ENCODE measurements at regions not wholly inside any gene's neighbourhood (a gene's known extent, or its start where the extent isn't known, plus 50 kb on each side); places are given as distances from the start of the nearest gene placed in this dataset.
"Not testable (repeated sequence)": the region's sequence is repeated elsewhere in the genome, so short reads cannot be mapped to it uniquely, and the experiment has no call there.

- no peak for DNase-seq
Observed at GRCh38 chr12:128111333-128111732, 155.6 kb upstream of the TMEM132C start.

DNA sequence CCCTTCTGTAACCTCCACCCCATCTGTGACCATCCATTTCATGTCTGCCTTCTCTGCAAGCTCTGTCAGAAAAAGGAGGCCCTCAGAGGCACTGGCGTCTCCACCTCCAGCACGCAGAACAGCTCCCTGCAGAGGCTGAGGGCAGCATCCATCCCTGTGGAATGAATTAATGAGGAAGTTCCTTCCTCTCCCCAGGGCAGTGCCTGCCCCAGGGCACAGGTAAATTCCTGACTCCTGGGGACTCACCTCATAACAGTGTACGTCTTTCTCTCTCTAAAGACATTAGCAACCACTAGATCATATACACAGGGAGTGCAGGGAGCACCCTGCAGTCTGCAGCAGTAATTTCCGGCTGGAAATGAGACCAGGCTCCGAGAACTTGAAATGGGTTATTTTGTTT lies 155.0 kb upstream of the TMEM132C start:
- DNase-seq, result no peak

DNA sequence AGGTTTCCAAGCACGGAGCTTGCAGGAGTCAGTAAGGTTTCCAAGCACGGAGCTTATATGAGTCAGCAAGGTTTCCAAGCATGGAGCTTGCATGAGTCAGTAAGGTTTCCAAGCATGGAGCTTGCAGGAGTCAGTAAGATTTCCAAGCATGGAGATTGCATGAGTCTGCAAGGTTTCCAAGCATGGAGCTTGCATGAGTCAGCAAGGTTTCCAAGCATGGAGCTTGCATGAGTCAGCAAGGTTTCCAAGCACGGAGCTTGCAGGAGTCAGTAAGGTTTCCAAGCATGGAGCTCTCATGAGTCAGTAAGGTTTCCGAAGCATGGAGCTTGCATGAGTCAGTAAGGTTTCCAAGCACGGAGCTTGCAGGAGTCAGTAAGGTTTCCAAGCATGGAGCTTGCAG lies 153.7 kb upstream of the TMEM132C start:
- not testable (repeated sequence) for DNase-seq

- DNase-seq, result no peak
Observed at GRCh38 chr12:128114485-128114884, 152.5 kb upstream of the TMEM132C start.

DNA sequence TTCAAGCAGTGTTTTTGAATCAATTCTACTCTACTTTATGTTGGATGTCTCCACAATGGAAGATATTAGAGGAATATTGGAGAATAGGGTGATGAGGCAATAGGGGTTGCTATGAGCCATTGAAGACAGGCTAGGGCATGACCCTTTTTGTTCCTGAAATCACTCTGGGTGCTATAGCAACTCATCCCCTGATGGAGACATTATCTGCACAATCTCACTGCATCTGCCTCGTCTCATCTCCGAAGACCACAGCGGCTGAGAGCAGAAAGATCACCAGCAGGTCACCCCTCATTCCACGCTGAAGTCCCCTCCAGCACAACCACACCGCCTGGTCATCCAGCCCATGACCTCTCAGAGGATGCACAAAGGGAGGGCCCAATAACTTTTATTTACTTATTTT lies 150.4 kb upstream of the TMEM132C start:
- DNase-seq, result no peak

DNA sequence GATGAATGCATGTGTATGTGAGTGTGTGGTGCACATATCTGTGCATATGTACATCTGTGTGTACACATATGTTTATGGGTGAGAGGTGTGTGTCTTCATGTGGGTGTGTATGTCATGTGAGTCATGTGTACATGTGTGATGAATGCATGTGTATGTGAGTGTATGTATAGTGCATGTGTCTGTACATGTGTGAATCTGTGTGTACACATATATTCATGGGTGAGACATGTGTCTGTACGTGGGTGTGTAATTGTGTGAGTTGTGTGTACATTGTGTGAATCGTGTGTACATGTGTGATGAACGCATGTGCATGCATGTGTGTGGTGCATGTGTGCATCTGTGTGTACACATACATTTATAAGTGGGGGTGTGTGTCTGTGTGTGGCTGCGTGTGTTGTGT lies 146.9 kb upstream of the TMEM132C start:
- no peak for DNase-seq

GRCh38 chr12:128121424-128121823 lies 145.5 kb upstream of the TMEM132C start:
- DNase-seq, result no peak

GRCh38 chr12:128123096-128123495 lies 143.9 kb upstream of the TMEM132C start:
- DNase-seq, result no peak

- no peak for DNase-seq
Observed at GRCh38 chr12:128131955-128132354, 135.0 kb upstream of the TMEM132C start.

GRCh38 chr12:128133321-128134073 lies 133.5 kb upstream of the TMEM132C start:
- no peak for DNase-seq

GRCh38 chr12:128137140-128137539 lies 129.8 kb upstream of the TMEM132C start:
- DNase-seq, result no peak

DNA sequence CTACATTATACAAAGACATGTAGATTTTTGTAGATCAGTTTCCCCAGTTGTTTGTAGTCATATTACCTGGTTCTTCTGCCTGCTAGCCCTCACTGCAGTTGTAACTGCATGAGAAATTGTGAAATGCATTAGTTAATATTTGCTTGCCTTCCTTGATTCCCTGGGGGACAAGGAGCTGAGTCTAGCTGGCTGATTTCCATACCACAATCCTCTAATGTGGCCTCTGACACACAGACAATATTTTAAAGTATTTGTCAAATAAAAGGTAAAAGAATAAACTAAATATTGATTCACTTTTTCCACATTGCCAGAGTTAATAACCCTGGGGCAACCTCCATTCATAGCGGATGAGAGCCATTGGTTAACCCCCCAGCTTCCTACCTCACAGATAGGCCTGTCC lies 128.8 kb upstream of the TMEM132C start:
- DNase-seq, result no peak

GRCh38 chr12:128140551-128140950 lies 126.4 kb upstream of the TMEM132C start:
- DNase-seq, result no peak

GRCh38 chr12:128150961-128151360 lies 116.0 kb upstream of the TMEM132C start:
- no peak for DNase-seq

- DNase-seq, result no peak
Observed at GRCh38 chr12:128155571-128155970, 111.4 kb upstream of the TMEM132C start.

- DNase-seq, result no peak
Observed at GRCh38 chr12:128163086-128163485, 103.9 kb upstream of the TMEM132C start.

GRCh38 chr12:128164533-128164932 lies 102.4 kb upstream of the TMEM132C start:
- no peak for DNase-seq

GRCh38 chr12:128165387-128165786 lies 101.6 kb upstream of the TMEM132C start:
- DNase-seq, result no peak

DNA sequence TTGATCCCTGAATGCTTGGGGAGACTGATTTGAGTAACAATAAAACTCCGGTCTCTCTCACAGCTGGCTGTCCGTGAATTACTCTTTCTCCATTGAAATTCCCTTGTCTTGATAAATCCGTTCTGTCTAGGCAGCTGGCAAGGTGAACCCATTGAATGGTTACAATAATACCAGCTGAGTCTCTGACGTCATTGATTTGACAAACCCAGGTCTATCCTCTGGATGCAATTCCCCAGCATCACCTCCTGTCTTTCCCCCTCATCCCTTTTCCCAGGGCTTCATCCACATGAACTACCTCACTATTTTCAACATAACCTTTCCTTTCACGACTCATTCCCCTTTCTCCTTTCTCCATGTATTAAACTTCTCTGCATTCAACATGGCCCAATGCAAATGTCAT lies 98.7 kb upstream of the TMEM132C start:
- DNase-seq, result no peak

DNA sequence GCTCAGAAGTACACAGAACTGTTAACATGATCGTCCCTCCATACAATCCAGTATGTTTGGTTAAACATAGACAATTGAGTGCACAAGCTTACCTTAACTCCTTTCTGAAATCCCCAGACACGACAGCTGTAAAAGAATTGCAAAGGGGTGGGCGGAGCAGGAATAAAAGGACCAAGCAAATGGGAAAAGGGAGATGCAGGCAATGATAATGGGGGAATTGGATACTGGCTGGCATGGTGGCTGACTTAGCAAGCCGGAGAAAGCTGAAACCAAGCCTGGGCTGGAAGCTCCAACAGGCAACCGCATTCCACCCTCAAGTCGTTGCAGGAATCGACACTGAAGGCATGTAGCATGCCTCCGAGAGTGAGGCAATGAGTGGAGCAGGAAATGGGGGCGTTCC lies 96.8 kb upstream of the TMEM132C start:
- no peak for DNase-seq

DNA sequence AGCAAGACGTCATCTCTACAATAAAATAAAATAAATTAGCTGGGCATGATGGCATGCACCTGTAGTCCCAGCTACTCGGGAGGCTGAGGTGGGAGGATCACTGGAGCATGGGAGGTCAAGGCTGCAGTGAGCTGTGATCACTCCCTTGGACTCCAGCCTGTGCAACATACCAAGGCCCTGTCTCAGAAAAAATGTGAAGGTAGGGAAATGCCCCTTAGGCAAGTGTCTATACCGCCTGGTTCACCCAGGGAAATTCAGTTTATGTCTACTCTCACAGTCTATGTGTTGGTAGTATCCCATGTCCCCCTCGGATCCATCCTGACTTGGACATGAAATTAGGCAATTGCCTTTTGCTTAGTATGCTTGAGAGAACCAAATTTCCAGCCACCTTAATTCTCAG lies 88.4 kb upstream of the TMEM132C start:
- no peak for DNase-seq

DNA sequence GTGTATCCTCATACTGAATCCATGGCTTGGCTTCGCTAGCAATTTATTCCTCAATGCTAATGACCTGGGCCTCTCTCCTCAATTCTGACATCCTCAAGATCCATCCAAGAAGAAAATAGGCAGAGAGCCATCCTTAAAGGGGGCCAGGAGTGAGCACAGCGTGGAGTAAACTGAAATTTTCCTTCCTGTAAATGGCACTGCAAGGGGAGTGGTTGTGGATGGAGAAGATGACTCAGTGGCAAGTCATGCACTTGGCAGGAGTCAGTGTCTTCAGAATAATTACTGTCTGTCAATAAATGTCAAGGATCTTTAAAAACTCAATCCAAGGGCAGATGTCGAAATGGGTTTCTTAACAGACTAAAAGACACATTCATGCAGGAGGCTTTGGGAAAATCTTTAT lies 88.0 kb upstream of the TMEM132C start:
- DNase-seq, result no peak

- no peak for DNase-seq
Observed at GRCh38 chr12:128180166-128180565, 86.8 kb upstream of the TMEM132C start.

GRCh38 chr12:128190052-128190451 lies 76.9 kb upstream of the TMEM132C start:
- no peak for DNase-seq

DNA sequence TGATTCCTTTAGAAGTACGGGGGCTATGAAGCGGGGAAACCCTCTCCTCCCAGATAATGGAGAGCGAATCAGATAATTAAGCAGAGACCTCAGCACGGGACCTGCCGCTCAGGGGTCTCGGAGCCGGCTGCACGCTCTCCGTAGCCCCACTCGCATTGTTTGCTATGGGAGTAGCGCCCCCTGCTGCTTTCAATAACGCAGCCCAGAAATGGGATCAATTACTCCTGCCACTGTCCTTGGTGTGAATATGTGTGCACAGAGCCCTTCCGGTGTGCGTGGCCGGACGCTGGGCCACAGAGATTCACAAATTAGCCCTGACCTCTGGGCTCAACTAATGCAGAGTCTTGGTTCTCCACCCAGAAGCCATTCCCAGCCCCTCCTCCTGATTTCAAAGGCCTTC lies 76.4 kb upstream of the TMEM132C start:
- no peak for DNase-seq

Measured in stimulated activated CD4-positive, alpha-beta T cell treated with anti-CD3 and anti-CD28 coated beads, Interleukin-2, amount 100 ng/mL, for 24 hours (primary cell).